HG03060 (cell line): ENCODE measurements at regions not wholly inside any gene's neighbourhood (a gene's known extent, or its start where the extent isn't known, plus 50 kb on each side); places are given as distances from the start of the nearest gene placed in this dataset.

Source experiments
- ATAC-seq: cut with Tn5 transposase; IDR thresholded peaks from one replicate; pipeline ENCODE4 v1.9.1; 2021; ENCODE audit warnings: low read depth, moderate number of reproducible peaks; ENCODE audit not compliant: unreplicated experiment

DNA sequence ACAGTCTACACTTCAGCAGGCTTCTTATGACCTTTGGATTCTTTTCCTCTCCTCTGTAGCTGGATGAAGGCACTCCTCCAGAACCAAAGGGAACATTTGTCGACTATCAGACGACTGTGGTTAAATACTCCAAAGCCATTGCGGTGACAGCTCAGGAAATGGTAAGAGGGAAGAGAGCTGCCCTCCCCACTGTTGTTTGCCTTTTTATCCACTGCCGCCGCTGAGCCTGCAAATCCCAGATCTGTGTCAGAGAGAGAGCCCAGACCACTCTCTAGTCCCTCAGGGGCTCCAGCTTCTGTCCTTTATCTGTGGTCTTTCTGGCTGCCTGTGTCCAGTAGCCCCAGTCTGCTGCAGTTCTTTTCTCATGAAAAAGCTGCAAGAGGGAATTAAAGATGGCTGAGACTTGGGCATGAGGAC is 261.5 kb upstream of the TPM1 start:
- ATAC-seq, result no peak

DNA sequence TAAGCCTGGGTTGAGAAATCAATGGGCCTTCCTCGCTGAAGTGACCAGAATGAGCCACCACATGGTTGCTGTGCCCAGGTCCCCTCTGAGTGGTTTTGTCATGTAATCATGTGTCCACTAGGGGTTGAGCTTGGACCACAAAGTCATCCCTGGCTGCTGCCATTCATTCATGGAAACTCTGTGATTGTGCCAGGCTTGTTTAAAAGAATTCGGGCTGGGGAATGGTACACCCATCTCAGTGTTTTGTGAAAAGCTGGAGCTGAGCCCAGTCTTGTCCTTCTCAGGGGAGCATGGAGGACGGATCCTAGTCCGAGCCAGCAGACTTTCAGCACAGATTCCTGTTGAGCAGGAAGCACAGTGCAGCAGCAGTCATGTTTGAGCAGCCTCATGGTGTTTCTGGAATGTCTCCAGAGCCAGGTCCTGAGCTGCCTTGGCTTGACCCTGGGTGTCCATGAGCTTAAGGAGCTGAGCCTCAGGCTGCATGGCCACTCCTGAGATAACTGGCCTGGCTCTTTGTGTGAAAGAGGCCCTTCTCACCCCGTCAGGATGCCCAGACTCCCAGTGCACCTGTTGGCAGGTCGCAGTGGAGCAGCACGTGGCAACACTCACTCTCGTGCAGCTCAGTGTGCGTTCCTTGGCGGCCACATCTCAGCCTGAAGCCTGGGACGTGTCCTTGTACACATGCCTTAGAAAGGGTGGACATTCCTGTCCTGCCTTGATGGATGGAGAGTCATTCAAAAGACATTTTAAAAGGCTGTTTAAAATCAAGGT is 260.3 kb upstream of the TPM1 start:
- no peak for ATAC-seq

- ATAC-seq, result no peak
Observed at GRCh38 chr15:62782896-62783295, 259.7 kb upstream of the TPM1 start.

DNA sequence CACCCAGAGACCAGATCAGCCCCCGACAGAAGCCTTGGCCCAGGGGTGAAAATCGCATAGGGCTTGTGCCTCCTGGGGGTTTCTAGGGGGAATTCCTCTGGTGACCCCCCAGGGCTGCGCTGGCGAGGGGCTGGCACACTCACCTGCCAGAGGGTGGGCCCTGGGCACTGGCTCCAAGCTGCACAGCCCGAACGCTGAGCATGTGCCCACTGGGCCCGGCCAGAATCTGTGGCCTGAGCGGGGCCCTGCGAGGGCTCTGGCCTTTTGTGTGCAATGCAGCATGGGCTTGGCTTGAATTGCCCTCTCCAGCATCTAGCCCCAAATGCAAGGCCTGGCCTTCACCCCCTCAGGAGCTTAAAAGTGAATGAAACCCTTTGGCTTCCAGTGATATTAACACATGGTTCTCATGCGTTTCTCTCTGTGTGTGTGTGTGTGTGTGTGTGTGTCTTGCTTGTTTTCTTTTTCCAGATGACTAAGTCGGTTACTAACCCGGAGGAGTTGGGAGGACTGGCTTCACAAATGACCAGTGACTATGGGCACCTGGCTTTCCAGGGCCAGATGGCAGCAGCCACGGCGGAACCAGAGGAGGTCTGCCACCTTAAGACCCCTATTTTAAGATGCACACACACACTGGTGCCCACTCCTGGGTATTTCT is 259.1 kb upstream of the TPM1 start:
- ATAC-seq, result no peak

DNA sequence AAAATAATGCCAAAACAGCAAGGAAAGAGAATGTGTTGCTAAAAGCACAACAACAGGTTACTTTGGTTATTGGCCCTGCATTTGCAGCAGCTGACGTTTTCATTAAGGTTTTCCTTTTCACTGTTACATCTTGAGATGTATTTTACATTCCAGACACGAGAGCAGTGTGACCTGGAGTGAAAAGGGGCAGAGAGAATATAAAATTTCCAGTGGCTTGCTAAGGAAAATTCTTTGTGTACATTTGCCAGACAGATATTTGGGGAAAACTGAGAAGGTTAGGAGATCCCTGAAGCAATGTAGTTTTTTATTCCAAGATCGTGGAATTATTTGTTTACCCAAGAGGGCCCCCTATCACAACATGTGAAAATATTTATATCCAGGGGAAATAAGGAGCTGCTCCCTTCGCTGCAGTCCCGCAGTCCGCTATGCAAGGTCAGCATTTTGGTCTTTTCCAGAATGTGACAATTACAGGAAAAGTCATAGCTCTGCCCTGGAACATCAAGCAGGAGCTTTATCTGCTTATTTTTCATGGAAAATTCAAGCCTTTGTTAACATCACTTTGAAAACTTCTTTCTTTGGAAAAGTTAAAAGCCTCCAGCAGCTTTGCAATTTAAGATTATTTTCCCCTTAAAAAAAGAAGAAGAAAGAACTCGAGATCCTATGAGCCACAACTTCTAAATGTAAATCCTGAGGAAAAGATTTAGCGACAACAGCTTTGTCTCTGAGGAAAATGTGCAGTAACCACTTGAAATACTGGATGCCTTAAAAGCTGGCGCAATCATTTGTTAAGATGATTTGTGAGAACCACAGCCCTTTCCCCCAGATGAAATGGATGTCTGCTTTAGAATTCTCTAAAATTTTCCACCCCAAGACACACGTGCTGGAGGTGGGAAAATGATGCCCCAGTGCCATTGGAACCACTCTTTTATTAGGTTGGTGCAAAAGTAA is 256.4 kb upstream of the TPM1 start:
- ATAC-seq, result no peak

DNA sequence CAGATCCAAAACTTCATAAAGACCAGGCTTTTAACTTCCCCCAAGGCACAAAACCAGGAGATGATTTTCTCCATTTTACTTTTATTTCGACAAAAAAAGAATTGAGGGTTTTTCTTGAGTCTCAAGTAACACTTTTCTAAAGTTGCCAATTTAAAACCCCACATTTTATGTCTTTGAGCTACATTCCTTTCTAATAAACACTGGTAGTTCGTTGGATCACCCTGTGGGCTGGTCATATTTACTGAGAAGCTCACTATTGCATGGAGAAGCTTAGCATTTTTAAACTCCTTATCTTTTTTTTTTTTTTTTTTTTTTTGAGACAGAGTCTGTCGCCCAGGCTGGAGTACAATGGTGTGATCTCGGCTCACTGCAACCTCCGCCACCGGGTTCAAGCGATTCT is 255.1 kb upstream of the TPM1 start:
- no peak for ATAC-seq

DNA sequence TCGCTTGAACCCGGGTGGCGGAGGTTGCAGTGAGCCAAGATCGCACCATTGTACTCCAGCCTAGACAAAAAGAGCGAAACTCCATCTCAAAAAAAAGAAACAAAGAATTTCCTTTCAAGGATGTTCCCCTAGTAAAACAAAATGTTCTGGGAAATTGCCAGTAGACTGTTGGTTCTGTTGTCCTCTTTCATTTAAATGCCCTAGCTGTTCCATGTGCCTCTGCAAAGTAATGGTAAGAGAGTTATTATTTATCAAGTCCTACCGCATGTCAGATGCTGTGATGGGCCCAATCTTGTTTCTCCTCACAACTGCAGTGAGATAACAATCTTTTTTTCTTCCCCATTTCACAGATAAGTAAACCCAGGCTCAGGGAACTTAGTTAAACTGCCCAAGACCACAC is 254.3 kb upstream of the TPM1 start:
- no peak for ATAC-seq

DNA sequence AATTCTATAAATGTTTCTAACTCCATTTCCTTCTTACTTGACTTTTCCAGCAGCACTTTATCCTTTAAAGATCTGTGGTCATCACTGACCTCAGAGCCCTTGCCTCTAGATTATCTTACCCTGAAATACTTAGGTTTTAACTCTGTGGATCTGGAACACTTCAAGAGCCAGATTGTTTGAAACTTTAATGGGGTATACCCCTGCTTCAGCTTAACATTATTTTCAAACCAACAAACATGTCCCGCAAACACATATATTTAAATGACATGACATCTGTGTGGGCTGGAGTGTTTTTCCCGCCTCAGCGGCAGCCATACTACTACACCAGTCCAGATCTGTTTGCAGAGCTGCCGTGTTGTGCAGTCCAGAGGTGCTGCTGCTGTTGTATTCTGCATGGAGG is 252.0 kb upstream of the TPM1 start:
- ATAC-seq, result no peak

DNA sequence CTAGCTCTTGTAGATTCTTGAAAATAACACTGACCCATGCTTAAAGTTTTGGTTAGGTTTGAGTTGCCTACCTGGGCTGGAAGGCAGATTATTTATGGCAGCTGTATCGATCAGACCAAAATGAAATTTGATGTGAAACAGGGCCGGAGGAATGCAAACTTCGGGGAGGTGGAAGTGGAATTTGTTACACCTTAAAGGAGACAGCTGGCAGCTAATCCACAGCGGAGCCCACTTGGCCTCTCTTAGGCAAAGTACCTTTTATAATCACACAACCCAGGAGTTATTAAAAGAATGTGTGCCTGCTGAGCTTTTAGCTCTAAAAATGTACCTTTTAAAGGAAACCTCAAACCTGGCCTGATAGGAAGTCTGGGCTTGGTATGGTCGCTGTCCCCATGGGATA is 250.9 kb upstream of the TPM1 start:
- no peak for ATAC-seq

DNA sequence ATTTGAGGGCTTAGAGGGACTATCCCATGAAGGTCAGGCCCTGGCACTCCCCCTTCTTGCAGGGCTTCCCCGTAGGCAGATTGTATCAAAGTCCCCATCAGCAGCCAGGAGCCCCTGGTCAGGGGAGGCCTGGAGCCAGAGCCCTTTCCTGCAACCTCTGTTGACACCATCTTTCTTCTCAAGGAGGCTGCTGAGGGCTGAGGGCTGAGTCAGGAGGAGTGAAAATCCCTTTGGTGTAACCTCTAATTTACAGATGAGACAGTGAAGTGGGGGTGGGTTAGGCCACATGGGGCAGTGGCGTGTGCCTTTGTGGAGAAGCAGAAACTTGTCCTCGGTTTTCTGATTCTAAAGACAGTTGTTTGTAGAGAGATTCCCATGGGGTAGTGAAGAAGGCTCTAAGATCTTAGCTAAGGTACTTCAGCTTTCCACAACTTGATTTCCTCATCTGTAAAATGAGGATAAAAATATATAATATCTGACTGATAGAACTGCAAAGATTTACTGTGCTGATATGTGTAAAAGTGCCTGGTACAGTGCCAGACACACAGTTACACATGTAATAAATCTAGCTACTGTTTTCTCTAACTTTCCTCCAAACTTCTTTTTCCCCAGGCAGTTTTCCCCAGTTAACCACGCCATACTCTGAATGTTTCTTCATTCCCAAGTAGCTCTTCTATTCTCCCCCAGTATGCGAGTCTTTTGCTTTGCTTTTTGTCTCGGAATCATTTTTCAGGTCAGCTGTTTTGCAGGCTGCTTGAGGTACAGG is 249.4 kb upstream of the TPM1 start:
- no peak for ATAC-seq

DNA sequence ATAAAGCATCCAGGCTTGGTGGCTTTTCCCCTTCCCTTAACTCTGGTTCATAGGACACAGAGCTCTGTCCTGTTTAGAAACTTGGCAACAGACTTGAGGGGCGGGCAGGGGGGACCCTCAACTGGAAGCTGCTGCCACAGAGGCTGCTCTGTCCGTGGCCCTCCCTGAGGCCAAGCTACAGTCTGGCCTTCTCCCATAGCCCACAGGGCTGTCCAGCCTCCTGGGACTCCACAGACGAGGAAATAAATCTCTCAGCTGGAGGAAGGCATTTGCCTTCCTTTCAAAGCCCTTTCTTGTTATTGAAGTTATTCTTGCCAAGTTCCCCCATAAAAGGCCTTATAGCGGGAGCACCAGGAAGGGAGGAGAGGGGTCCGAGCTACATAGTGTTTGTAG is 248.8 kb upstream of the TPM1 start:
- no peak for ATAC-seq

DNA sequence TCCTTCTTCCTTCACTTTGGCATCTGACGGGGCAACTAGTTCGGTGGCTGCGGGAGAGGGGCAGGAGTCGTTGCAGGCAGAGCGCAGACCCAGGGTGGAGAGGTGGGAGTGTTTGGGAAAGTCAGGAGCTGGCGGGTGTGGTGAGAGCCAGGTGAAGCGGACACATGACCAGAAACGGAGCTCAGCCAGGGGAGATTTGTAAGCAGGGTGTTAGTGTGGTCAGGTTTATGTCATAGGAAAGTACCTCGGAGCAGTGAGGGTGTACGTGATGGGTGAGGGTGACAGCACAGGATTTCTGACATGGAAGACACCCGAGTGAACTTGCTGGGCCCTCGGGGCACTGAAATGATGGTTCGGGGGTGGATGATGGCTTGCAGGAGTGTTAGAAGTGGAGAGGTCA is 247.4 kb upstream of the TPM1 start:
- ATAC-seq, result no peak

DNA sequence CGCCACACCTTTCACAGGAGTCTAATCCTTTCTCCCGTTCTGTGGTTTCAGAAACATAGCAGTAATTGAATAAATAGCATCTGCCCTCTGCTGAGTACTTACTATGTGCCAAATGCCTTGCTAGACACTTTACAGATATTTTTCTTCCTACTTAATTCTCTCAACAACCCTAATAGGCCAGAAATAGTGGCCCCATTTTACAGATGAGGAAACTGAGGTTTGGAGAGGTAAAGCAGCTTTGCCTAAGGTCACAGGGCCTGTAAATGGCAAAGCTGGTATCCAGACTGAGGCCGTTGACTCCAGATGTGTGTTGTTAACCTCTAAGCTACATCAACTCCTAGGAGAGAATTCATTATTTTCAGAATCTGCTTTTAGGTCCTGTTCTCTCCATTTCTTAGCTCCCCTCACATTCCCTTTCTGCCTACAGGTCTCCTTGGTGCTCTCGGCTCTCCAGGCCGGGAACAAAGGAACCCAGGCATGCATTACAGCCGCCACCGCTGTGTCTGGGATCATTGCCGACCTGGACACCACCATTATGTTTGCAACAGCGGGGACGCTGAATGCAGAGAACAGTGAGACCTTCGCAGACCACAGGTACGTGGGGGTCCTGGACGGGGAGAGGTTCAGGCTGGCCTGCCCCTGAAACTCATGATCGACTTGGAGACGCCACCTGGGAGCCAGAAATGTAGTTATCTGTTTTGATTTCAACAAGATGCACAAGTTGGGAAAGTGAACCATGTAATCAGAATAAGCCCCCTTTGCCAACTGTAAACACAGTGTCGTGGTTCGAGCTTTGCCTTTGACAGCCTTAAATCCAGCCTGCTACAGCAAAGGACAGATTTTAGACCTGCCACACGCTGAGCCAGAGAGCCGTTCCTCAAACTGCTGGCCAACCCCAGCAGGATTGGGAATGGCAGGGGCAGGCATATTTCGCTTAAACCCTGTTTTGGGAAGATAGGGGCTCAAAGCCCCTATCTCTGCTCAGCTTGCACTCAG is 246.5 kb upstream of the TPM1 start:
- ATAC-seq, result no peak

GRCh38 chr15:62797171-62797570 is 245.4 kb upstream of the TPM1 start:
- ATAC-seq, result no peak

DNA sequence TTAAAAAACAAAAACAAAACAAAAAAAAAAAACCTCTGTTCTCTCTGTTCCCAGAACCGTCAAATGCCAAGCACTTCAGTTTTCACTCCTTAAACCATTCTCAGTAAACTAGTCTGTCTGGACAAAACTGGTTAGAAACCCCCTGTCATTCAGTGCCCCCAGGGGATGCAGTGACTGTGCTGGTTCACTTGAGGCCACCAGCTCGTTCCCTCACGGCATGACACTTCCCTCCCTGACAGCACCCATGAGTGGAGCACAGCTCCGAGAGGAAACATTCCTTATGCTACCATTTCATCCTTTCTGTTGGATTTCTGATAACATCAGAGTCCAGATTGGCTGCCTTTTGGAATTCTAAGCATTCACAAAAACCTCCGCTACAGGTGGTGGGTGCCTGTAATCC is 244.0 kb upstream of the TPM1 start:
- no peak for ATAC-seq

GRCh38 chr15:62799037-62799436 is 243.5 kb upstream of the TPM1 start:
- ATAC-seq, result no peak

- no peak for ATAC-seq
Observed at GRCh38 chr15:62799919-62800318, 242.6 kb upstream of the TPM1 start.

DNA sequence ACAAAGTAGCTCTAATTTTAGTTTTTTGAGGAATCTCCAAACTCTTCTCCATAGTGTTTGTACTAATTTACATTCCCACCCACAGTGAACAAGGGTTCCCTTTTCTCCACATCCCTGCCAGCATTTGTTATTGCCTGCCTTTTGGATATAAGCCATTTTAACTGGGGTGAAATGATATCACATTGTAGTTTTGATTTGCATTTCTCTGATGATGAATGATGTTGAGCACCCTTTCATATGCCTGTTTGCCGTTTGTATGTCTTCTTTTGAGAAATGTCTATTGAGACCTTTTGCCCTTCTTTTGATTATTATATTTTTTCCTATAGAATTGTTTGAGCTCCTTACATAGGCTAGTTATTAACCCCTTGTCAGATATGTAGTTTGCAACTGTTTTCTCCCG is 239.9 kb upstream of the TPM1 start:
- no peak for ATAC-seq

DNA sequence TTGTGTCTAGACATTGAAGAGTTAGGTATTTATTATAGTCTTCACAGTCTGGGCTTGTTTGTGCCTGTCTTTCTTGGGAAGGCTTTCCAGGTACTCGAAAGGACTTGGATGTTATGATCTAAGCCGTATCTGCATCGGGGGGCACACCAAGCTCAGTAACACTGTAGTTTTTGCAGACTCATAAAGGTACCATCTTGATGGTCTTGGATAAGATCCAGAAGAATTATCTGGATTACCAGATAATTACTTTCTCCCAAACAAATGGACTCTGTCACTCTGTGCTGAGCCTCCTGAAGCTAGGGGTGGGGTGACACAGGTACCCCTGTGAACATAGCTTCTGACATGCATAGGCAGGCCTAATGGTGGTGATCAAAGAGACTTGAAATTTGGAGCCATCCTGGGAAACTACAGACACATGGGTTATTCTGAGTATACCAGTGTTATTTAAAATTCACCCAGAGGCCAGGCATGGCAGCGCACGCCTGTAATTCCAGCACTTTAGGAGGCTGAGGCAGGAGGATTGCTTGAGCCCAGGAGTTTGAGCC is 238.6 kb upstream of the TPM1 start:
- ATAC-seq, result no peak
